Activated T-helper 9 cell treated with anti-CD3 and anti-CD28 coated beads, Interleukin-2, amount 50 U/mL, for 16 hours (primary cell): ENCODE measurements at regions not wholly inside any gene's neighbourhood (a gene's known extent, or its start where the extent isn't known, plus 50 kb on each side); places are given as distances from the start of the nearest gene placed in this dataset.
"Not testable (repeated sequence)": the region's sequence is repeated elsewhere in the genome, so short reads cannot be mapped to it uniquely, and the experiment has no call there.

Source experiments
- DNase-seq: peaks from one replicate; pipeline ENCODE4 v3.0.0-alpha.2; 2020; ENCODE audit warnings: low read depth

GRCh38 chr4:3865986-3866812, 100.0 kb downstream of the ADRA2C start:
- no peak for DNase-seq

GRCh38 chr4:3866813-3867129, 100.6 kb downstream of the ADRA2C start:
- no peak for DNase-seq

- DNase-seq, result no peak
These were observed 101.4 kb downstream of the ADRA2C start for GRCh38 chr4:3867403-3868100.

- no peak for DNase-seq
These were observed 102.3 kb downstream of the ADRA2C start for GRCh38 chr4:3868211-3869173.

GRCh38 chr4:3869174-3869572, 103.0 kb downstream of the ADRA2C start:
- DNase-seq, result no peak

- no peak for DNase-seq
These were observed 103.7 kb downstream of the ADRA2C start for GRCh38 chr4:3869661-3870566.

- DNase-seq, result no peak
These were observed 104.4 kb downstream of the ADRA2C start for GRCh38 chr4:3870567-3870962.

GRCh38 chr4:3871181-3871852, 105.1 kb downstream of the ADRA2C start:
- DNase-seq, result no peak

GRCh38 chr4:3871881-3872833, 106.0 kb downstream of the ADRA2C start:
- DNase-seq, result no peak

- no peak for DNase-seq
These were observed 106.7 kb downstream of the ADRA2C start for GRCh38 chr4:3872834-3873313.

GRCh38 chr4:3873408-3874027, 107.3 kb downstream of the ADRA2C start:
- no peak for DNase-seq

- no peak for DNase-seq
These were observed 107.8 kb downstream of the ADRA2C start for GRCh38 chr4:3874028-3874415.

- DNase-seq, result no peak
These were observed 108.4 kb downstream of the ADRA2C start for GRCh38 chr4:3874525-3875110.

- DNase-seq, result no peak
These were observed 109.3 kb downstream of the ADRA2C start for GRCh38 chr4:3875466-3875865.

- not testable (repeated sequence) for DNase-seq
These were observed 110.1 kb downstream of the ADRA2C start for GRCh38 chr4:3876057-3876845.

GRCh38 chr4:3877236-3877635, 111.1 kb downstream of the ADRA2C start:
- DNase-seq, result no peak

GRCh38 chr4:3877868-3878267, 111.7 kb downstream of the ADRA2C start:
- DNase-seq, result no peak

- DNase-seq, result no peak
These were observed 112.5 kb downstream of the ADRA2C start for GRCh38 chr4:3878678-3879077.
